SU-DHL-6 (cell line): ENCODE measurements at regions not wholly inside any gene's neighbourhood (a gene's known extent, or its start where the extent isn't known, plus 50 kb on each side); places are given as distances from the start of the nearest gene placed in this dataset.

Experiments
- EZH2phosphoT487 ChIP-seq: fragments of 200-600 bp; sonication (generic), shearing (Covaris generic); conservative IDR thresholded peaks from 2 replicates; pipeline ENCODE4 v1.6.1; 2018; ENCODE audit warnings: mild to moderate bottlenecking, antibody characterized with exemption, low read length, moderate library complexity, mixed read lengths
- TF ChIP-seq, protein P1 (sequence below): fragments of 200-600 bp; sonication (generic); IDR thresholded peaks from one replicate; pipeline ENCODE4 v1.5.1; 2017; ENCODE audit warnings: antibody characterized with exemption, mild to moderate bottlenecking, low read length, moderate library complexity; ENCODE audit not compliant: insufficient read depth, poor library complexity, severe bottlenecking

DNA sequence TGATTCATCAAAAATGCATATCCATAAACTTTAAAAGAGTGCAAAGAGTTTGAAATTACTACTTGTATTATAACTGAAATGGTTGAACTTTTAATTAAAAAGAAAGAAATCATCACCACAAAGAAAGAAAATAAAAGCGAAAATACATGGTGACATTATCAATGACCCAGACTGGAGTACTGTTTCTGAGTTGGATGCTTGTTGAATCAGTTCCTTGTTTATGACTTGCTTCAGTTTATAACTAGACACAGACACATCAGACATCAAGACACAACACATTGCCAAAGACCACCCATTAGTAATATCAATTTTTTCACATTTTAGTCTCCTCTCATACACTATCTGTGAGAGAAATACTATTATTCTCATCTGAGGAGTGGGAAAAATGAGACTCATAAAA, 293.0 kb downstream of the MRPL39 start:
- TF ChIP-seq, protein P1, sequence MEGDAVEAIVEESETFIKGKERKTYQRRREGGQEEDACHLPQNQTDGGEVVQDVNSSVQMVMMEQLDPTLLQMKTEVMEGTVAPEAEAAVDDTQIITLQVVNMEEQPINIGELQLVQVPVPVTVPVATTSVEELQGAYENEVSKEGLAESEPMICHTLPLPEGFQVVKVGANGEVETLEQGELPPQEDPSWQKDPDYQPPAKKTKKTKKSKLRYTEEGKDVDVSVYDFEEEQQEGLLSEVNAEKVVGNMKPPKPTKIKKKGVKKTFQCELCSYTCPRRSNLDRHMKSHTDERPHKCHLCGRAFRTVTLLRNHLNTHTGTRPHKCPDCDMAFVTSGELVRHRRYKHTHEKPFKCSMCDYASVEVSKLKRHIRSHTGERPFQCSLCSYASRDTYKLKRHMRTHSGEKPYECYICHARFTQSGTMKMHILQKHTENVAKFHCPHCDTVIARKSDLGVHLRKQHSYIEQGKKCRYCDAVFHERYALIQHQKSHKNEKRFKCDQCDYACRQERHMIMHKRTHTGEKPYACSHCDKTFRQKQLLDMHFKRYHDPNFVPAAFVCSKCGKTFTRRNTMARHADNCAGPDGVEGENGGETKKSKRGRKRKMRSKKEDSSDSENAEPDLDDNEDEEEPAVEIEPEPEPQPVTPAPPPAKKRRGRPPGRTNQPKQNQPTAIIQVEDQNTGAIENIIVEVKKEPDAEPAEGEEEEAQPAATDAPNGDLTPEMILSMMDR = no peak
- TF ChIP-seq EZH2phosphoT487 = no peak
